DMS 273 (cell line): ENCODE measurements at regions not wholly inside any gene's neighbourhood (a gene's known extent, or its start where the extent isn't known, plus 50 kb on each side); places are given as distances from the start of the nearest gene placed in this dataset.
A peak's percentile ranks its signal among the peaks of the same experiment; 100 is the strongest.

Experiments used
- DNase-seq: peaks from one replicate; lab custom pipeline; 2025; ENCODE audit not compliant: unreplicated experiment; lab: John Stamatoyannopoulos, UW

- DNase-seq = peak; percentile 94
Observed at GRCh38 chr13:26967119-26968038, 204.2 kb downstream of the USP12 start.

GRCh38 chr13:26966701-26967080 lies 204.9 kb downstream of the USP12 start:
- no peak for DNase-seq

GRCh38 chr13:26965952-26966700 lies 205.5 kb downstream of the USP12 start:
- DNase-seq = peak; percentile 98

GRCh38 chr13:26964278-26965250 lies 204.0 kb upstream of the GPR12 start:
- DNase-seq = peak; percentile 74

GRCh38 chr13:26962671-26963070 lies 202.1 kb upstream of the GPR12 start:
- peak; percentile 15 for DNase-seq

DNA sequence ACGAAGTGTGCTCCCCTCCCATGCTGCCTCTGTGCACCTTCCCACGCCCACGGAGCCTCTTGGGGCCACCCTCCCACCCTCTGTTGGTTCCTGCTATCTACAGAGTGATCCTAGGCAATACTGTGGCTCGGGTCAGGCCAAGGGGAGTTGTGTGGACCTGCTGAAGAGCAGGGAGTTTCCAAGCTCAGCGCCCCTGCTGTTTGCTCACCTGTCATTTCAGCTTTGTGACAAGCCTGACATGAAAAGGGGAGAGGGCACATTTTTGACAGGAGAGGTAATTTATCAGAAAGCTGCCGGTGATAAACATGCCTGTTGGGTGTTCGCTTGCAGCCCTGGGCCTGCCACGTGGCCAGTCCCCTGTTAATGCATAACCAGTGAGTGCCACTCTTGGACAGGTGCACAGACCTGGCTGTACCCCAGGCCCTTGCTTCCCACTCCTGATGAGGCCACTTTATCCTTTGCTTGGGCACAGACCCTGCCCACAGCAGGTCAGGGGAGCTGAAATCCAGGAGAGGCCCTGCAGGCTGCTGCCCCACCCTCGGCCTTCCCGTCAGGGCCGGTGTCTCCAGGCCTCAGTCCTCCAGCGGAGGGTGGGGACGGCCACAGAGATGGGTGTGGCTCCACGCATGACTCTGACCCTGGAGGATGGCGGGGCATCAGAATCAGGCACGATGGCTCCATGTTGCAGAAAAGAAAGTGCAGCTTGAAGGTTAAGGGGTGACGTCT lies 201.5 kb upstream of the GPR12 start:
- DNase-seq = no peak

DNA sequence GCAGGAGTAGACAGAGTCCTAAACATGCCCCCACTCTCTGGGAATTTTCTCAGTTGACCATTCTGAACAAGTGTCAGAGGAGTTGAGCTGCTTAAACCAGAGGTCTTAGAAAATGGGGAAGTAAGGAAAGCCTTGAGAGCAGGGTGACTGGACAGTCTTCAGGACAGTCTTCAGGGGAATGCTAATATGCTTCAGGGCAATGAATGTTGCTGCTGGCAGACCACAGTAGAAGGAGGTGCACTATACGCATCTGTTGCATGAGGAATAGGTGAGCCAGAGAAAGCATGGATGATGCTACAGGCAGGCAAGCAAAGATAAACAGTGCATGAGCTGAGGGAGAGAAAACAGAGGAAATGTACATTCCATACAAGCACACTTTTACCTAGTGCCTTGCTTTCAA lies 196.6 kb upstream of the GPR12 start:
- no peak for DNase-seq

- DNase-seq = no peak
Observed at GRCh38 chr13:26956522-26957142, 196.0 kb upstream of the GPR12 start.

GRCh38 chr13:26954976-26955375 lies 194.4 kb upstream of the GPR12 start:
- no peak for DNase-seq

- DNase-seq = no peak
Observed at GRCh38 chr13:26953291-26953690, 192.7 kb upstream of the GPR12 start.

DNA sequence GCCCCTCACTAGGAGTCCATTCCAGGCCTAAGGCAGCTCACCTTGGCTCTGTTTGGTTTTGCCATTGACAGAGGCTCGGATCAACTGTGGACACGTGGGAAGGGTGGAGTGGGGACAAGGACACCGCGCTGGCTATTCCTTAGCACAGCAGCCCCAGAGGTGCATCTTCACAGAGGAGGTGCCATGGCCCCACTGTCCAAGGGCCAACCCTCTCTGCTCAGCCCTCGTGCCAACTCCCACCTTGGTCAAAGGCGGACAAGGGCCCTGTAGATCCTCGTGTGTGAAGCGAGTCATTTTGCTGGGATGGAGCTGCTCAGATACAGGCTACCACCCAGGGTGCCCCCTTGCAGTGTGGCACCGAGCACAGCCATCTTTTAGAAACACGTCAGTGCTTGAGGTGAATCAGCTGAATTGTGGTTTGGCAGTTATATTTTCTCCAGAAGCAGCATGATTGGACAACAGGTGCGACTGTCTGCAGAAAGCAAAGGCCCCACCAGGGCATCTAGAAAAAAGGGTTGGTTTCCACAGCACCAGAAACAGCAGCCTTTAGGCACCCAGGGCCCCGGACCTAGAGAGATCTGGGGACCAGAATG lies 192.1 kb upstream of the GPR12 start:
- no peak for DNase-seq

DNA sequence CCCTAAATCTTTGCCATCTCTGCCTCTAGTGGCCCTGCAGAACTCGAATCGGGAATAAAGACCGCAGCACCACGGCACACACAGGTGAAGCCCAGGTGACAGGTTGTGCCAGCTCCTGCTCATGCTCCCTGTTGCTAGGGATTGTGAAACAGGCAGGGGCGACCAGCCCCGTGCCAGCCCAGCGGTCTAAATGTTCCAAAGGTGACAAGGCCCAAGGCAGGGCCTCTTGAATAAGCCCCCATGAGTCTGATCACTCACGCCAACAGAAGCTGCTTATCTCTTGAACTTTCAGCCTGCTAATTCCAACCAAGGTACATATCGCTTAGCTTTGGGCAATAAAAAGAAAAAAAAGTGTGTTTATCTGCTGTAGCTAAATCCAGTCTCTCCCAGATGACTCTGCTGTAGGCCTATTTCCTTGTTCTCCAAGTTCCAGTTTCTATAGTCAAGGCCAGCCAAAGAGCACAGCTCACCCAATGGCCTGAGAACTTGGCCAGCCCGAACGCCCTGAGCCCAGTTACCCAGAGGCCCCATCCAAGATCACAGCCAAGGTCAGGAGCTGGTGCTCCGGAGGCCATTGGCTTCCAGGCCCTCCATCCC lies 191.1 kb upstream of the GPR12 start:
- no peak for DNase-seq

DNA sequence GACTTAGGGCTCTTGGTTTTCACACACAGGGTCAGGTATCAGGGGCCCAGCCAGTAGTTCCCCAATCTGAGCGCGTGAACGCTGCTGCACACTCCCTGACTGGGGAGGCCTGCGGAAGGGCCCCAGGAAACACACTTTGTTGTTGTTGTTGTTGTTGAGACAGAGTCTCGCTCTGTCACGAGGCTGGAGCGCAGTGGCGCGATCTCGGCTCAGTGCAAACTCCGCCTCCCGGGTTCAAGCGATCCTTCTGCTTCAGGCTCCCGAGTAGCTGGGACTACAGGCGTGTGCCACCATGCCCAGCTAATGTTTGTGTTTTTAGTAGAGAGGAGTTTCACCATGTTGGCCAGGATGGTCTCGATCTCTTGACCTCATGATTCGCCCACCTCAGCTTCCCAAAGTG lies 190.4 kb upstream of the GPR12 start:
- DNase-seq = no peak

- DNase-seq = no peak
Observed at GRCh38 chr13:26950546-26950945, 190.0 kb upstream of the GPR12 start.

GRCh38 chr13:26949701-26950502 lies 189.3 kb upstream of the GPR12 start:
- DNase-seq = no peak

GRCh38 chr13:26948353-26948752 lies 187.8 kb upstream of the GPR12 start:
- DNase-seq = no peak

GRCh38 chr13:26946684-26947343 lies 186.2 kb upstream of the GPR12 start:
- DNase-seq = peak; percentile 77

GRCh38 chr13:26943748-26944147 lies 183.2 kb upstream of the GPR12 start:
- no peak for DNase-seq
